Choroid plexus epithelial cell (primary cell): ENCODE measurements at regions not wholly inside any gene's neighbourhood (a gene's known extent, or its start where the extent isn't known, plus 50 kb on each side); places are given as distances from the start of the nearest gene placed in this dataset.

Experiments used
- DNase-seq: peaks from one replicate; pipeline ENCODE4 v3.0.0-alpha.2; 2010; ENCODE audit warnings: low read depth
- H3K4me3 ChIP-seq: 2 replicates; pipeline ENCODE4 v1.5.1; 2011; ENCODE audit warnings: low read depth, mild to moderate bottlenecking, control low read depth, low read length, moderate library complexity
- CTCF ChIP-seq: conservative IDR thresholded peaks from 2 replicates; pipeline ENCODE4 v1.5.1; 2011; ENCODE audit warnings: low read depth, mild to moderate bottlenecking, control low read depth, inconsistent platforms, low read length, moderate library complexity

- TF ChIP-seq CTCF, result no peak
- H3K4me3 ChIP-seq, result no peak overlapping the region
- DNase-seq, result no peak
These were observed 378.3 kb upstream of the TSHZ3 start for GRCh38 chr19:31727536-31727935.

GRCh38 chr19:31730270-31730669 lies 381.0 kb upstream of the TSHZ3 start:
- no peak for TF ChIP-seq CTCF
- no peak overlapping the region for H3K4me3 ChIP-seq
- DNase-seq, result no peak

GRCh38 chr19:31733591-31733990 lies 384.4 kb upstream of the TSHZ3 start:
- no peak for DNase-seq
- no peak for TF ChIP-seq CTCF
- no peak overlapping the region for H3K4me3 ChIP-seq

GRCh38 chr19:31742249-31742648 lies 393.0 kb upstream of the TSHZ3 start:
- H3K4me3 ChIP-seq, result no peak overlapping the region
- no peak for TF ChIP-seq CTCF
- no peak for DNase-seq

- no peak for TF ChIP-seq CTCF
- DNase-seq, result no peak
- no peak overlapping the region for H3K4me3 ChIP-seq
These were observed 396.5 kb upstream of the TSHZ3 start for GRCh38 chr19:31745731-31746130.

GRCh38 chr19:31749231-31749630 lies 400.0 kb upstream of the TSHZ3 start:
- no peak overlapping the region for H3K4me3 ChIP-seq
- DNase-seq, result no peak
- no peak for TF ChIP-seq CTCF

- no peak overlapping the region for H3K4me3 ChIP-seq
- TF ChIP-seq CTCF, result no peak
- no peak for DNase-seq
These were observed 410.1 kb upstream of the TSHZ3 start for GRCh38 chr19:31759359-31759758.
